ENCODE measurements at regions not wholly inside any gene's neighbourhood (a gene's known extent, or its start where the extent isn't known, plus 50 kb on each side); places are given as distances from the start of the nearest gene placed in this dataset.
A peak's percentile ranks its signal among the peaks of the same experiment; 100 is the strongest.

GRCh38 chr4:144509088-144510015, 136.6 kb upstream of the HHIP start:
- Histone ChIP-seq H3K27me3 (no peaks in the 10 kb centered on the region), H3K36me3 (replicated peaks in 1 of 2; ENCODE audit: insufficient read depth in 1 of 2, low read depth in 2 of 2) (no peaks in the 10 kb centered on the region), H3K27ac (no peak overlapping the region), H3K9me3 (no peaks in the 10 kb centered on the region), H3K4me3 (no peak overlapping the region), H3K4me1 (no peaks in the 10 kb centered on the region)
- WGBS, 2 donors: 74 to 84% methylated on average over 17 of the region's 17 CpGs
- TF ChIP-seq POLR2A (IDR thresholded peaks at IDR 0.05): no peak
- TF ChIP-seq, protein P1, sequence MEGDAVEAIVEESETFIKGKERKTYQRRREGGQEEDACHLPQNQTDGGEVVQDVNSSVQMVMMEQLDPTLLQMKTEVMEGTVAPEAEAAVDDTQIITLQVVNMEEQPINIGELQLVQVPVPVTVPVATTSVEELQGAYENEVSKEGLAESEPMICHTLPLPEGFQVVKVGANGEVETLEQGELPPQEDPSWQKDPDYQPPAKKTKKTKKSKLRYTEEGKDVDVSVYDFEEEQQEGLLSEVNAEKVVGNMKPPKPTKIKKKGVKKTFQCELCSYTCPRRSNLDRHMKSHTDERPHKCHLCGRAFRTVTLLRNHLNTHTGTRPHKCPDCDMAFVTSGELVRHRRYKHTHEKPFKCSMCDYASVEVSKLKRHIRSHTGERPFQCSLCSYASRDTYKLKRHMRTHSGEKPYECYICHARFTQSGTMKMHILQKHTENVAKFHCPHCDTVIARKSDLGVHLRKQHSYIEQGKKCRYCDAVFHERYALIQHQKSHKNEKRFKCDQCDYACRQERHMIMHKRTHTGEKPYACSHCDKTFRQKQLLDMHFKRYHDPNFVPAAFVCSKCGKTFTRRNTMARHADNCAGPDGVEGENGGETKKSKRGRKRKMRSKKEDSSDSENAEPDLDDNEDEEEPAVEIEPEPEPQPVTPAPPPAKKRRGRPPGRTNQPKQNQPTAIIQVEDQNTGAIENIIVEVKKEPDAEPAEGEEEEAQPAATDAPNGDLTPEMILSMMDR (IDR thresholded peaks at IDR 0.05): no peak
- ATAC-seq: no peak
- intact Hi-C loops (cut with DNase I): no loop called here
- no peak for DNase-seq

GRCh38 chr4:144514736-144515135, 131.2 kb upstream of the HHIP start:
- no peaks in the 10 kb centered on the region for H3K4me1 ChIP-seq
- no peaks in the 10 kb centered on the region for H3K9me3 ChIP-seq
- no peaks in the 10 kb centered on the region for H3K36me3 ChIP-seq (replicated peaks in 1 of 2; ENCODE audit: insufficient read depth in 1 of 2, low read depth in 2 of 2)
- no peak for ATAC-seq
- intact Hi-C loops (cut with DNase I): no loop called here
- no peak overlapping the region for H3K27ac ChIP-seq
- WGBS, 2 donors: 59 to 76% methylated on average over 1 of the region's 1 CpG
- TF ChIP-seq, protein P1 (IDR thresholded peaks at IDR 0.05): no peak
- no peak for TF ChIP-seq POLR2A (IDR thresholded peaks at IDR 0.05)
- no peaks in the 10 kb centered on the region for H3K27me3 ChIP-seq
- no peak overlapping the region for H3K4me3 ChIP-seq
- no peak for DNase-seq

- intact Hi-C loops (cut with DNase I): no loop called here
- H3K9me3 ChIP-seq: no peaks in the 10 kb centered on the region
- TF ChIP-seq, protein P1 (IDR thresholded peaks at IDR 0.05): no peak
- TF ChIP-seq POLR2A (IDR thresholded peaks at IDR 0.05): no peak
- 33 to 43% methylated on average over 8 of the region's 8 CpGs for WGBS, 2 donors
- H3K36me3 ChIP-seq (replicated peaks in 1 of 2; ENCODE audit: insufficient read depth in 1 of 2, low read depth in 2 of 2): no peaks in the 10 kb centered on the region
- DNase-seq (no peak), ATAC-seq (no peak)
- no peaks in the 10 kb centered on the region for H3K4me1 ChIP-seq
- H3K4me3 ChIP-seq: no peak overlapping the region
- no peak overlapping the region for H3K27ac ChIP-seq
- no peaks in the 10 kb centered on the region for H3K27me3 ChIP-seq
Observed at GRCh38 chr4:144518181-144518895, 127.6 kb upstream of the HHIP start.

GRCh38 chr4:144531841-144532240, 114.1 kb upstream of the HHIP start:
- Histone ChIP-seq H3K4me1 (no peaks in the 10 kb centered on the region), H3K4me3 (no peak overlapping the region), H3K9me3 (no peaks in the 10 kb centered on the region), H3K36me3 (replicated peaks in 1 of 2; ENCODE audit: insufficient read depth in 1 of 2, low read depth in 2 of 2) (no peaks in the 10 kb centered on the region), H3K27ac (no peak overlapping the region), H3K27me3 (no peaks in the 10 kb centered on the region)
- WGBS, 2 donors: 56 to 64% methylated on average over 2 of the region's 2 CpGs
- DNase-seq (peak in 1 of 4 donors; percentile 14), ATAC-seq (no peak)
- TF ChIP-seq POLR2A (IDR thresholded peaks at IDR 0.05): no peak
- TF ChIP-seq, protein P1 (IDR thresholded peaks at IDR 0.05): no peak
- intact Hi-C loops (cut with DNase I): no loop called here

All from body of pancreas (tissue), 4 donors.